Adrenal gland (tissue), 9 donors: ENCODE measurements at regions not wholly inside any gene's neighbourhood (a gene's known extent, or its start where the extent isn't known, plus 50 kb on each side); places are given as distances from the start of the nearest gene placed in this dataset.
A peak's percentile ranks its signal among the peaks of the same experiment; 100 is the strongest.

Source experiments
- DNase-seq, 7 donors: peaks; one replicate each; pipeline ENCODE4 v3.0.0-alpha.2; 2019 to 2020
- H3K27ac ChIP-seq, 5 donors: fragments of 200-600 bp; sonication (generic) in 4 of 5; 1 replicate in 3 of 5; 2 replicates in 2 of 5; pipeline versions ENCODE4 v1.5.1 to v1.8.0; 2016 to 2020; ENCODE audit warnings: mild to moderate bottlenecking in 1 of 5
- H3K27me3 ChIP-seq: fragments of 200-600 bp; 2 replicates; pipeline ENCODE4 v1.8.0; 2021
- H3K36me3 ChIP-seq, 2 donors: fragments of 200-600 bp; replicated peaks in 1 of 2; 1 replicate in 1 of 2; 2 replicates in 1 of 2; pipeline versions ENCODE4 v1.5.1 to v1.8.0; 2018 to 2022
- H3K4me1 ChIP-seq, 2 donors: fragments of 200-600 bp; replicated peaks in 1 of 2; 1 replicate in 1 of 2; 2 replicates in 1 of 2; pipeline versions ENCODE4 v1.5.1 to v1.8.0; 2018 to 2021
- H3K4me3 ChIP-seq, 4 donors: fragments of 200-600 bp; sonication (generic) in 3 of 4; one replicate each; pipeline ENCODE4 v1.5.1; 2016 to 2018
- H3K9me3 ChIP-seq, 3 donors: fragments of 200-600 bp; sonication (generic) in 1 of 3; replicated peaks in 1 of 3; 1 replicate in 2 of 3; 2 replicates in 1 of 3; pipeline versions ENCODE4 v1.5.1 to v1.8.0; 2016 to 2021
- CTCF ChIP-seq, 6 experiments: fragments of 450-650 bp in 4 of 6; fragments of 200-600 bp in 2 of 6; sonication (generic) in 1 of 6; IDR thresholded peaks; 1 replicate in 5 of 6; 2 replicates in 1 of 6; pipeline versions ENCODE4 v1.5.1 to v1.8.0; 2016 to 2021; ENCODE audit warnings: antibody characterized with exemption in 6 of 6, mild to moderate bottlenecking in 2 of 6, moderate library complexity in 1 of 6
- POLR2A ChIP-seq, 2 donors: fragments of 450-650 bp; IDR thresholded peaks; one replicate each; pipeline ENCODE4 v1.6.1; 2017; ENCODE audit warnings: antibody characterized with exemption in 2 of 2, mild to moderate bottlenecking in 2 of 2, moderate library complexity in 1 of 2
- WGBS, 4 donors: extraction: QIAGEN DNeasy Blood & Tissue Kit in 2 of 4; methylation state at CpG; one replicate each; pipeline versions ENCODE4 v1.1.5 to v1.1.7; 2013 to 2017; 5-methylcytosine and 5-hydroxymethylcytosine counted together
- intact Hi-C, 2 donors: fragments of 100-400 bp; cut with DNase I; formaldehyde crosslinking; loops; one replicate each; pipeline versions ENCODE4 v1.14.1 to v1.15.0; 2022 to 2023
- donor health status: healthy with polysubstance abuse.
- donor health status: Bipolar disorder and iron deficiency.
- donor health status: DM: yes; HTN: yes; CAD: no.
- donor health status: DM: no; HTN: no; CAD: no.
- donor health status: DM: no; HTN: no; CAD: no.

GRCh38 chr1:221149111-221149510 lies 269.9 kb downstream of the HLX start:
- no peaks in the 10 kb centered on the region for H3K4me1 ChIP-seq
- DNase-seq = no peak
- H3K27me3 ChIP-seq = no peaks in the 10 kb centered on the region
- no peaks in the 10 kb centered on the region for H3K9me3 ChIP-seq
- H3K27ac ChIP-seq = peak overlapping the region in 1 of 5 donors; percentile 23
- intact Hi-C loops = no loop called here
- TF ChIP-seq CTCF (IDR thresholded peaks at IDR 0.05) = no peak
- TF ChIP-seq POLR2A (IDR thresholded peaks at IDR 0.05) = no peak
- no peaks in the 10 kb centered on the region for H3K36me3 ChIP-seq
- no peak overlapping the region for H3K4me3 ChIP-seq
- 43 to 65% (median 57%) methylated on average over 4 of the region's 4 CpGs for WGBS, 4 donors

GRCh38 chr1:221149555-221150075 lies 270.4 kb downstream of the HLX start:
- DNase-seq = no peak
- intact Hi-C loops = no loop called here
- Histone ChIP-seq H3K36me3 (no peaks in the 10 kb centered on the region), H3K4me1 (no peaks in the 10 kb centered on the region), H3K9me3 (no peaks in the 10 kb centered on the region), H3K27ac (peak overlapping the region in 1 of 5 donors; percentile 23), H3K27me3 (no peaks in the 10 kb centered on the region), H3K4me3 (no peak overlapping the region)
- TF ChIP-seq CTCF (IDR thresholded peaks at IDR 0.05) (no peak), POLR2A (IDR thresholded peaks at IDR 0.05) (no peak)
- 46 to 60% (median 57%) methylated on average over 1 of the region's 1 CpG for WGBS, 4 donors

- intact Hi-C loops = no loop called here
- no peaks in the 10 kb centered on the region for H3K27me3 ChIP-seq
- H3K4me1 ChIP-seq = no peaks in the 10 kb centered on the region
- TF ChIP-seq POLR2A (IDR thresholded peaks at IDR 0.05) (no peak), CTCF (IDR thresholded peaks at IDR 0.05) (no peak)
- no peak for DNase-seq
- no peak overlapping the region for H3K4me3 ChIP-seq
- no peaks in the 10 kb centered on the region for H3K36me3 ChIP-seq
- no peak overlapping the region for H3K27ac ChIP-seq
- no peaks in the 10 kb centered on the region for H3K9me3 ChIP-seq
Observed at GRCh38 chr1:221150996-221151395, 271.8 kb downstream of the HLX start.

- H3K36me3 ChIP-seq = no peaks in the 10 kb centered on the region
- 25 to 74% (median 38%) methylated on average over 1 of the region's 1 CpG for WGBS, 4 donors
- no peak overlapping the region for H3K4me3 ChIP-seq
- no peaks in the 10 kb centered on the region for H3K27me3 ChIP-seq
- intact Hi-C loops = no loop called here
- H3K9me3 ChIP-seq = no peaks in the 10 kb centered on the region
- DNase-seq = no peak
- H3K4me1 ChIP-seq = no peaks in the 10 kb centered on the region
- no peak overlapping the region for H3K27ac ChIP-seq
- TF ChIP-seq POLR2A (IDR thresholded peaks at IDR 0.05) = no peak
Observed at GRCh38 chr1:221154932-221155331, 275.7 kb downstream of the HLX start.

- H3K4me1 ChIP-seq = peaks cover 0 to 12% of the 10 kb centered on the region in 2 donors
- WGBS, 4 donors = 41 to 48% (median 46%) methylated on average over 6 of the region's 6 CpGs
- intact Hi-C loops = no loop called here
Observed at GRCh38 chr1:221157026-221157761, 278.0 kb downstream of the HLX start.

More at GRCh38 chr1:221157026-221157761, 278.0 kb downstream of the HLX start:
- Histone ChIP-seq H3K27ac (no peak overlapping the region), H3K4me3 (no peak overlapping the region), H3K27me3 (no peaks in the 10 kb centered on the region), H3K36me3 (no peaks in the 10 kb centered on the region), H3K9me3 (no peaks in the 10 kb centered on the region)
- TF ChIP-seq POLR2A (IDR thresholded peaks at IDR 0.05) (no peak), CTCF (IDR thresholded peaks at IDR 0.05) (no peak)
- DNase-seq = no peak
